Hepatocyte (in vitro differentiated cells): ENCODE measurements at regions not wholly inside any gene's neighbourhood (a gene's known extent, or its start where the extent isn't known, plus 50 kb on each side); places are given as distances from the start of the nearest gene placed in this dataset.

Experiments used
- DNase-seq: peaks from one replicate; pipeline ENCODE4 v3.0.0-alpha.2; 2016; ENCODE audit warnings: low spot score
- H2AFZ ChIP-seq: fragments of 200-600 bp; sonication (generic); 2 replicates; pipeline ENCODE4 v1.6.0; 2016; ENCODE audit warnings: antibody characterized with exemption, mild to moderate bottlenecking
- H3K27ac ChIP-seq: fragments of 200-600 bp; sonication (generic); 2 replicates; pipeline ENCODE4 v1.5.1; 2016; ENCODE audit warnings: mild to moderate bottlenecking
- H3K27me3 ChIP-seq: fragments of 200-600 bp; sonication (generic); 2 replicates; pipeline ENCODE4 v1.6.1; 2016
- H3K36me3 ChIP-seq: fragments of 200-600 bp; sonication (generic); replicated peaks from 2 replicates; pipeline ENCODE4 v1.5.1; 2016; ENCODE audit warnings: low read depth; ENCODE audit not compliant: insufficient read depth
- H3K4me1 ChIP-seq: fragments of 200-600 bp; sonication (generic); 2 replicates; pipeline ENCODE4 v1.5.1; 2016; ENCODE audit warnings: mild to moderate bottlenecking, moderate library complexity; ENCODE audit not compliant: insufficient read depth
- H3K4me2 ChIP-seq: fragments of 200-600 bp; sonication (generic); 2 replicates; pipeline ENCODE4 v1.6.0; 2016
- H3K4me3 ChIP-seq: fragments of 200-600 bp; sonication (generic); 2 replicates; pipeline ENCODE4 v1.5.1; 2016; ENCODE audit warnings: mild to moderate bottlenecking
- H3K79me2 ChIP-seq: fragments of 200-600 bp; sonication (generic); 2 replicates; pipeline ENCODE4 v1.6.0; 2017; ENCODE audit warnings: mild to moderate bottlenecking
- H3K9me2 ChIP-seq: fragments of 200-600 bp; sonication (generic); replicated peaks from 2 replicates; pipeline ENCODE4 v1.6.0; 2017; ENCODE audit warnings: mild to moderate bottlenecking; ENCODE audit not compliant: insufficient read depth
- H3K9me3 ChIP-seq: fragments of 200-600 bp; sonication (generic); 2 replicates; pipeline ENCODE4 v1.5.1; 2016; ENCODE audit warnings: low read depth, mild to moderate bottlenecking
- H4K20me1 ChIP-seq: fragments of 200-600 bp; sonication (generic); 2 replicates; pipeline ENCODE4 v1.6.0; 2016; ENCODE audit warnings: mild to moderate bottlenecking; ENCODE audit not compliant: insufficient read depth, poor library complexity, severe bottlenecking
- EZH2 ChIP-seq: fragments of 200-600 bp; sonication (generic); IDR thresholded peaks from 2 replicates; pipeline ENCODE4 v1.6.1; 2016; ENCODE audit warnings: antibody characterized with exemption, mild to moderate bottlenecking, borderline replicate concordance
- EZH2phosphoT487 ChIP-seq: fragments of 200-600 bp; sonication (generic); IDR thresholded peaks from one replicate; pipeline ENCODE4 v1.6.1; 2018; ENCODE audit warnings: antibody characterized with exemption, mild to moderate bottlenecking, low read depth, moderate library complexity; ENCODE audit not compliant: unreplicated experiment, severe bottlenecking
- WGBS: methylation state at CpG from one replicate; pipeline ENCODE4 v1.1.6; 2016; ENCODE audit warnings: low lambda C conversion rate; ENCODE audit errors: missing lambda C conversion rate; 5-methylcytosine and 5-hydroxymethylcytosine counted together
- TF ChIP-seq, protein P1 (sequence below): fragments of 200-600 bp; sonication (generic); IDR thresholded peaks from 2 replicates; pipeline ENCODE4 v1.5.1; 2016; ENCODE audit warnings: antibody characterized with exemption, mild to moderate bottlenecking; ENCODE audit not compliant: poor library complexity

GRCh38 chr9:573691-574410 lies 267.6 kb upstream of the DMRT1 start:
- H3K4me3 ChIP-seq, result no peak overlapping the region
- no peaks in the 10 kb centered on the region for H3K9me2 ChIP-seq
- H3K4me2 ChIP-seq, result peak overlapping the region; percentile 50
- no peak for DNase-seq
- no peaks in the 10 kb centered on the region for H3K9me3 ChIP-seq
- no peaks in the 10 kb centered on the region for H3K27me3 ChIP-seq
- TF ChIP-seq EZH2phosphoT487, result no peak
- TF ChIP-seq, protein P1, sequence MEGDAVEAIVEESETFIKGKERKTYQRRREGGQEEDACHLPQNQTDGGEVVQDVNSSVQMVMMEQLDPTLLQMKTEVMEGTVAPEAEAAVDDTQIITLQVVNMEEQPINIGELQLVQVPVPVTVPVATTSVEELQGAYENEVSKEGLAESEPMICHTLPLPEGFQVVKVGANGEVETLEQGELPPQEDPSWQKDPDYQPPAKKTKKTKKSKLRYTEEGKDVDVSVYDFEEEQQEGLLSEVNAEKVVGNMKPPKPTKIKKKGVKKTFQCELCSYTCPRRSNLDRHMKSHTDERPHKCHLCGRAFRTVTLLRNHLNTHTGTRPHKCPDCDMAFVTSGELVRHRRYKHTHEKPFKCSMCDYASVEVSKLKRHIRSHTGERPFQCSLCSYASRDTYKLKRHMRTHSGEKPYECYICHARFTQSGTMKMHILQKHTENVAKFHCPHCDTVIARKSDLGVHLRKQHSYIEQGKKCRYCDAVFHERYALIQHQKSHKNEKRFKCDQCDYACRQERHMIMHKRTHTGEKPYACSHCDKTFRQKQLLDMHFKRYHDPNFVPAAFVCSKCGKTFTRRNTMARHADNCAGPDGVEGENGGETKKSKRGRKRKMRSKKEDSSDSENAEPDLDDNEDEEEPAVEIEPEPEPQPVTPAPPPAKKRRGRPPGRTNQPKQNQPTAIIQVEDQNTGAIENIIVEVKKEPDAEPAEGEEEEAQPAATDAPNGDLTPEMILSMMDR, result no peak
- TF ChIP-seq EZH2, result no peak
- peaks cover 15% of the 10 kb centered on the region for H3K4me1 ChIP-seq
- H4K20me1 ChIP-seq, result no peaks in the 10 kb centered on the region
- no peaks in the 10 kb centered on the region for H3K36me3 ChIP-seq
- 58% methylated on average over 10 of the region's 10 CpGs for WGBS
- H3K27ac ChIP-seq, result peak overlapping the region; percentile 37
- H2AFZ ChIP-seq, result peak overlapping the region; percentile 26
- no peaks in the 10 kb centered on the region for H3K79me2 ChIP-seq

DNA sequence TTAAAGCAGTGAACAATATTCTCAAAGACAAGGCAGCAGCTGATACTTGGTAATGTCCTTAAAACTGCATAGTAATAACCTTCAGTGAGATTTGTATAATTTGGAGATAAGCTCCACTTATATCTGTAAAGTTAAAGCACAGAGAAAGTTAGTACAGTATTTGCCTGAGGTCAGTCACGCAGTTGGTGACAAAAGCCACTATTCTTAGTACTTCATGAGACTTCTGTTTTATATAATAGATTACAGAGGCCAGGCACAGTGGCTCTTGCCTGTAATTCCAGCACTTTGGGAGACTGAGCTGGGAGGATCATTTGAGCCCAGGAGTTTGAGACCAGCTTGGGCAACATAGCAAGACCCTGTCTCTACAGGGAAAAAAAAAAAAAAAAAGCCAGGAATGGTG lies 266.4 kb upstream of the DMRT1 start:
- WGBS, result 88% methylated on average over 1 of the region's 1 CpG
- no peak for TF ChIP-seq EZH2
- TF ChIP-seq, protein P1, result no peak
- no peak for TF ChIP-seq EZH2phosphoT487
- Histone ChIP-seq H3K79me2 (no peaks in the 10 kb centered on the region), H3K27ac (no peak overlapping the region), H4K20me1 (no peaks in the 10 kb centered on the region), H3K4me2 (no peak overlapping the region), H3K4me1 (peaks cover 15% of the 10 kb centered on the region), H3K9me2 (no peaks in the 10 kb centered on the region), H3K4me3 (no peak overlapping the region), H3K27me3 (no peaks in the 10 kb centered on the region), H3K36me3 (no peaks in the 10 kb centered on the region), H2AFZ (no peak overlapping the region), H3K9me3 (no peaks in the 10 kb centered on the region)
- no peak for DNase-seq

DNA sequence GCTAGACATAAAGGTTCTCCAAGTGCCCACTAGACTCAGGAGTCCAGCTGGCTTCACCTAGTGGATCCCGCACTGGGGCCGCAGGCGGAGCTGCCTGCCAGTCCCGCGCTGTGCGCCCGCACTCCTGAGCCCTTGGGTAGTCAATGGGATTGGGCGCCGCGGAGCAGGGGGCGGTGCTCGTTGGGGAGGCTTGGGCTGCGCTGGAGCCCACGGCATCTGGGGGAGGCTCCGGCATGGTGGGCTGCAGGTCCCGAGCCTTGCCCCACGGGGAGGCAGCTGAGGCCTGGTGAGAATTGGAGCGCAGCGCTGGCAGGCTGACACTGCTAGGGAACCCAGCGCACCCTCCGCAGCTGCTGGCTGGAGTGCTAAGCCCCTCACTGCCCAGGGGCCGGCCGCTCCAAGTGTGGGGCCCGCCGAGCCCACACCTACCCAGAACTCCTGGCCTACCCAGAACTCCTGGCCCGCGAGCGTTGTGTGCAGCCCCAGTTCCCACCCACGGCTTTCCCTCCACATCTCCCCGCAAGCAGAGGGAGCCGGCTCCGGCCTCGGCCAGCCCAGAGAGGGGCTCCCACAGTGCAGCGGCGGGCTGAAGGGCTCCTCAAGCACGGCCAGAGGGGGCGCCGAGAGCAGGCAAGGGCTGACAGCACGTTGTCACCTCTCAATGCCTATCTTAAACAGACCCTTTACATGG lies 260.7 kb upstream of the DMRT1 start:
- no peak for DNase-seq
- Histone ChIP-seq H3K4me1 (no peaks in the 10 kb centered on the region), H3K9me3 (no peaks in the 10 kb centered on the region), H3K79me2 (no peaks in the 10 kb centered on the region), H3K27ac (no peak overlapping the region), H3K36me3 (no peaks in the 10 kb centered on the region), H3K27me3 (no peaks in the 10 kb centered on the region), H2AFZ (no peak overlapping the region), H3K4me2 (no peak overlapping the region), H3K4me3 (no peak overlapping the region), H4K20me1 (no peaks in the 10 kb centered on the region), H3K9me2 (no peaks in the 10 kb centered on the region)
- TF ChIP-seq EZH2phosphoT487 (no peak), EZH2 (no peak)
- TF ChIP-seq, protein P1, result no peak
- 96% methylated on average over 23 of the region's 39 CpGs for WGBS
